CD4-positive, alpha-beta T cell treated with Interleukin-1 beta for 1 hour (primary cell): ENCODE measurements at regions not wholly inside any gene's neighbourhood (a gene's known extent, or its start where the extent isn't known, plus 50 kb on each side); places are given as distances from the start of the nearest gene placed in this dataset.
"Not testable (repeated sequence)": the region's sequence is repeated elsewhere in the genome, so short reads cannot be mapped to it uniquely, and the experiment has no call there.

Source experiments
- DNase-seq, 2 donors: peaks; one replicate each; pipeline ENCODE4 v3.0.0-alpha.2; 2020 to 2022

GRCh38 chr6:63441266-63441956, 121.6 kb upstream of the LGSN start:
- DNase-seq = peak in 1 of 2 donors; percentile 21

DNA sequence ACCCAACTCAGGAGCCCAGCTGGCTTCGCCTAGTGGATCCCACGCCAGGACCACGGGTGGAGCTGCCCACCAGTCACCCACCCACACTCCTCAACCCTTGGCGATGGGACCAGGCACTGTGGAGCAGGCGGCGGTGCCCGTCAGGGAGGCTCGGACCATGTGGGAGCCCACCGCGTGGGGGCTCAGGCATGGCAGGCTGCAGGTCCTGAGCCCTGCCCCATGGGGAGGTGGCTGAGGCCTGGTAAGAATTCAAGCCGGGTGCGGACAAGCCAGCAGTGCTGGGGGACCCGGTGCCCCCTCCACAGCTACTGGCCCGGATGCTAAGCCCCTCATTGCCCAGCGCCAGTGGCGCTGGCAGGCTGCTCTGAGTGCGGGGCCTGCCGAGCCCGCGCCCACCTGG, 123.1 kb upstream of the LGSN start:
- no peak for DNase-seq

- DNase-seq = no peak
These were observed 125.0 kb upstream of the LGSN start for GRCh38 chr6:63444768-63445167.

GRCh38 chr6:63446405-63446804, 125.9 kb upstream of the LOC128125822 start:
- no peak for DNase-seq

- DNase-seq = no peak
These were observed 125.1 kb upstream of the LOC128125822 start for GRCh38 chr6:63447134-63447533.

DNA sequence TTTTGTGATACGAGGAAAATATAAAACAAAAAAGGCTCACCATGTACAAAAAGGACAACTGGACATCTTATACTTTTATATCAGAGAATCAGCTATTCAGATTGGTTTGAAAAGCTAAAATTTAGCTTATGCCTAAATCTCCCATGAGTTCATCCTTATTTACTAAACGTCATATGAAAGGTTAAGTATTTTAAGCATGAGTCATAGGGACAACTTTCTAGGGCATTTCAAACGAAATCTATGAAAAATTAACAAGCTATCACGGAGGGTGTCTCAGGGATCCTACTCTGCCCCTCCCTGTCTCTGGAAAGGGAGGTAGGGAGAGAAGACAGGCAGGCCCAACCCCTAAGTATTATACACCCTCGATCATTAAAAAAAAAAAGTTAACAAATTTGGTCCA, 124.1 kb upstream of the LOC128125822 start:
- no peak for DNase-seq

GRCh38 chr6:63449714-63450113, 122.6 kb upstream of the LOC128125822 start:
- no peak for DNase-seq

GRCh38 chr6:63451238-63451637, 121.0 kb upstream of the LOC128125822 start:
- no peak for DNase-seq

DNA sequence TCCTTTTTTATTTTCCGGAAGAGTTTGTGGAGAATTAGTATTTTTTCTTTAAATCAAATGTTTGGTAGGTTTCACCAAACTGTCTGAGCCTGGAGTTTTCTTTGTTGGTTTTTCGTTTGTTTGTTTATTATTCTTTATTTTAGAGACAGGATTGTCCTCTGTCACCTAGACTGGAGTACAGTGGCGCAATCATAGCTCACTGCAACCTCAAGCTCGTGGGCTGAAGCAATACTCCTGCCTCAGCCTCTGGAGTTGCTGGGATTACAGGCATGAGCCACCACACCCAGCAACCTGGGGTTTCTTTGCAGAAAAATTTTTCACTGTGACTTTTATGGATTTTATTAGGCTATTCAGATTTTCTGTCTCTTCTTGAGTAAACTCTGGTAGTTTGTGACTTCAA, 120.2 kb upstream of the LOC128125822 start:
- no peak for DNase-seq

- DNase-seq = no peak
These were observed 115.5 kb upstream of the LOC128125822 start for GRCh38 chr6:63456734-63457133.

DNA sequence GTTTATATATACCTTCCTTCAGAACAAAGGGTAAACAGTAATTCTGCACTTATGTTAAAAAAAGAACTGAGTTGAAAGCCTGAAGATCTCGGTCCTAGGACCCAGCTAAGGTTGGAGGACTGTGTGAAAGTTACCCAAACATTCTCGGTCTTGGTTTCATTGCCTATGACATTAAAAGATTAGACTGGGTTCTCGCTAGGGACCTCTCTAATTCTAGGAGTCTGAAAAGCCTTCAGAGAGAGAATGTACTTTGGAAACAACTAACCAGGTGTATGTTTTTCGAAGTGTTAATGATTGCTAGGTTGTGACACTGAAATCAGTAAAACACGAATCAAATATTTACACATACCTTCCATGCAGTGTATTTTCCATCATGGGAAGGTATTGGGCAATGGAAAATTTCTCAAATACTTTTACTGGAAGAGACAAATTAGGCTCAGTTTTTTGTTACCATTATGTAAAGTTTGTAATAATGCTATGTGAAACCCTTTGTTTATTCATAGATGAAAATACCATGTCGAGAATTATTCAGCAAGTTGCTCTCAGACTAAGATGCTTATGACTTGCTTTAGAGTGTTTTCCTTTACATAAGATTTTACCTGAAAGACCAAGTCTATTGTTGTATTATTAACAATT, 113.7 kb upstream of the LOC128125822 start:
- DNase-seq = no peak

DNA sequence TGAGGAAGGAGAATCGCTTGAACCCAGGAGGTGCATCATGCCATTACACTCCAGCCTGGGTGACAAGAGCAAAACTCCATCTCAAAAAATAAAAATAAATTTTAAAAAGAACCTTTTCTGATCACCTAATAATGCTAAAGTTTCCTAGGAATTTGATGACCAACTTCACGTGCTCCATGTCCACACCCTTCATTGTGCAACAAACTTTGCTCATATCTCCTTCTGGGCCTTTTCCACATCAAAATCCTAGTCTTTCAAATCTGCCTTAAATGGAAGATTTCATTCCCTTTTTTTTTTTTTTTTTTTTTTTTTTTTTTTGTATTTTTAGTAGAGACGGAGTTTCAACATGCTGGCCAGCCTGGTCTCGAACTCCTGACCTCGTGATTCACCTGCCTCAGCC, 112.5 kb upstream of the LOC128125822 start:
- DNase-seq = no peak

DNA sequence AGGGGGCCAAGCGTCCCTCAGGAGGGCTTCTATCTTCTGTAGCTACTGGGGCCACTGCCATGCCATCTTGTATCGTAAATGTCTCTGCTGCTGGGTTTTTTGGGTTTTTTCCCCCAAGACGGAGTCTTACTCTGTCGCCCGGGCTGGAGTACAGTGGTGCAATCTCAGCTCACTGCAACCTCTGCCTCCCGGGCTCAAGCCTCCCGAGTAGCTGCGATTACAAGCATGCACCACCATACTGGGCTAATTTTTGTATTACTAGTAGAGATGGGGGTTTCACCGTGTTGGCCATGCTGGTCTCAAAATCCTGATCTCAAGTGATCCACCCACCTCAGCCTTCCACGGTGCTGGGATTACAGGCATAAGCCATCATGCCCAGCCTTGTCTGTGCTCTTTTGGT, 111.3 kb upstream of the LOC128125822 start:
- no peak for DNase-seq

GRCh38 chr6:63464060-63464459, 108.2 kb upstream of the LOC128125822 start:
- no peak for DNase-seq

DNA sequence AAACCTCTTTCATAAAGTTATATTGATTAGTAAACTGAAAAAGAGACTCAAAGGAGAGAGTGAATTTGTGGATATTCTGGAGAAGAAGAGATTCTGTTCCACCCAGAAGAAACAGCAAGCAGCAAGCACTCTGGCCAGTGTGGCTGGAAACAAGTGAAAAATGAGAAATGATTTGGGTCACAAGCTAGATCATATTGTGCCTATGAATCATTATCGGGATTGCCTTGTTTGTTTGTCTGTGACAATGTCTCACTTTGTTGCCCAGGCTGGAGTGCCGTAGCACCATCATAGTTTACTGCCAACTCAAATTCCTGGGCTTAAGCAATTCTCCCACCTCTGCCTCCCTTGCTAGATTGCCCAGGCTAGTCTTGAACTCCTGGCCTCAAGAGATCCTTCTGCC, 106.5 kb upstream of the LOC128125822 start:
- DNase-seq = no peak

DNA sequence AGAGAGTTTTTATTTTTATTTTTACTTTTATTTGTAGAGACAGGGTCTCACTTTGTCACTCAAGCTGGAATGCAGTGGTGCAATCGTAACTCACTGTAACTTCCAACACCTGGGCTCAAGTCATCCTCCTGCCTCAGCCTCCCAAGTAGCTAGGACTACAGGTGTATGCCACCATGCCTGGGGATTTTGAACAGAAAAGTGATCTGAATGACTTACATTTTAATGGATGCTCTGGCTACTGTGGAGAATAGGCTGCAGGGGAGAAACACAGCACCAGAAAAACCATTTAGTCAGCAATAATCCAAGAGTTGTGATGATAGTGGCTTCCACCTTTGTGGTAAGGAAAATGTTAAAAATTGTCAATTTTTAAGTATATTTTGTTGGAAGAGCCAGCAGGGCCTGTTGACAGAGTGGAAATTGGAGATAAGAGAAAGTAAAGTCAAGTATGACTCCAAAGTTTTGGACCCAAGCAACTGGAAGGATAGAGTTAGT, 106.0 kb upstream of the LOC128125822 start:
- DNase-seq = no peak

GRCh38 chr6:63467247-63467954, 104.9 kb upstream of the LOC128125822 start:
- DNase-seq = no peak

GRCh38 chr6:63471145-63471544, 101.1 kb upstream of the LOC128125822 start:
- not testable (repeated sequence) for DNase-seq

DNA sequence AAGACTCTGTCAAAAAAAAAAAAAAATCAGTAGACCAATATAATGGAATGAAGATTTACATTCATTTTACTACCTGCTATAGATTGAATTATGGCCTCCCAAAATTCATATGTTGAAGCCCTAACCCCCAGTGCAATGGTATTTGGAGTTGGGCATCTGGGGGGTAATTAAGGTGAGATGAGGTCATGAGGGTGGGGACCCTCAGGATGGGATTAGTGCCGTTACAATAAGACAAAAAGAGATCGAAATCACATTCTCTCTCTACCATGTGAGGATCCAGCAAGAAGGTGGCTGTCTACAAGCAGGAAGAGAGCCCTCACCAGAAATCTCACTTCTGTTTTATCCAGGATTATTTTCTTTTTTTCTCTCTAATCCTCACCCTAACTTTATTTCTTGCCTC, 100.6 kb upstream of the LOC128125822 start:
- no peak for DNase-seq

- DNase-seq = no peak
These were observed 96.6 kb upstream of the LOC128125822 start for GRCh38 chr6:63475707-63476106.

- DNase-seq = no peak
These were observed 96.0 kb upstream of the LOC128125822 start for GRCh38 chr6:63476302-63476701.

GRCh38 chr6:63477422-63478040, 94.7 kb upstream of the LOC128125822 start:
- no peak for DNase-seq

- DNase-seq = no peak
These were observed 93.5 kb upstream of the LOC128125822 start for GRCh38 chr6:63478734-63479133.

- DNase-seq = no peak
These were observed 86.1 kb upstream of the LOC128125822 start for GRCh38 chr6:63486196-63486595.
